ENCODE measurements at regions not wholly inside any gene's neighbourhood (a gene's known extent, or its start where the extent isn't known, plus 50 kb on each side); places are given as distances from the start of the nearest gene placed in this dataset.
"Not testable (repeated sequence)": the region's sequence is repeated elsewhere in the genome, so short reads cannot be mapped to it uniquely, and the experiment has no call there.

GRCh38 chr2:94737736-94738342, 133.4 kb upstream of the TEKT4 start:
- not testable (repeated sequence) for DNase-seq

GRCh38 chr2:94753466-94753998, 117.7 kb upstream of the TEKT4 start:
- no peak for DNase-seq

GRCh38 chr2:94758546-94758945, 112.7 kb upstream of the TEKT4 start:
- no peak for DNase-seq

GRCh38 chr2:94759211-94759610, 112.0 kb upstream of the TEKT4 start:
- DNase-seq: no peak

- DNase-seq: no peak
Observed at GRCh38 chr2:94762600-94762999, 108.6 kb upstream of the TEKT4 start.

GRCh38 chr2:94763318-94763717, 107.9 kb upstream of the TEKT4 start:
- no peak for DNase-seq

- DNase-seq: not testable (repeated sequence)
Observed at GRCh38 chr2:94764331-94764730, 106.9 kb upstream of the TEKT4 start.

GRCh38 chr2:94767336-94767735, 103.9 kb upstream of the TEKT4 start:
- no peak for DNase-seq

GRCh38 chr2:94769733-94770132, 101.5 kb upstream of the TEKT4 start:
- no peak for DNase-seq

- no peak for DNase-seq
Observed at GRCh38 chr2:94774851-94775250, 96.4 kb upstream of the TEKT4 start.

- DNase-seq: no peak
Observed at GRCh38 chr2:94776036-94776435, 95.2 kb upstream of the TEKT4 start.

GRCh38 chr2:94785105-94785504, 86.1 kb upstream of the TEKT4 start:
- not testable (repeated sequence) for DNase-seq

GRCh38 chr2:94786424-94786823, 84.8 kb upstream of the TEKT4 start:
- not testable (repeated sequence) for DNase-seq

- DNase-seq: not testable (repeated sequence)
Observed at GRCh38 chr2:94790169-94790568, 81.1 kb upstream of the TEKT4 start.

GRCh38 chr2:94797235-94797634, 74.0 kb upstream of the TEKT4 start:
- not testable (repeated sequence) for DNase-seq
